DND-41 (cell line): ENCODE measurements at regions not wholly inside any gene's neighbourhood (a gene's known extent, or its start where the extent isn't known, plus 50 kb on each side); places are given as distances from the start of the nearest gene placed in this dataset.

ENCODE experiments used
- CTCF ChIP-seq: IDR thresholded peaks from 2 replicates; pipeline ENCODE4 v1.5.1; 2012; ENCODE audit warnings: borderline replicate concordance, low read length, moderate library complexity, mild to moderate bottlenecking; ENCODE audit not compliant: poor library complexity, severe bottlenecking; ENCODE audit errors: extremely low read depth
- EZH2 ChIP-seq: IDR thresholded peaks from 3 replicates; pipeline ENCODE4 v1.6.1; 2012; ENCODE audit warnings: borderline replicate concordance, low read depth, mild to moderate bottlenecking, moderate library complexity, low read length, inconsistent platforms; ENCODE audit not compliant: severe bottlenecking

- TF ChIP-seq CTCF (no peak), EZH2 (no peak)
These were observed 235.7 kb upstream of the ELL2 start for GRCh38 chr5:96197347-96197746.
